ENCODE measurements at regions not wholly inside any gene's neighbourhood (a gene's known extent, or its start where the extent isn't known, plus 50 kb on each side); places are given as distances from the start of the nearest gene placed in this dataset.

- H3K4me3 ChIP-seq (ENCODE audit: low read length), result no peak overlapping the region
- TF ChIP-seq CTCF (conservative IDR thresholded peaks at IDR 0.05; ENCODE audit: low read length), result no peak
- DNase-seq (ENCODE audit: low read depth), result no peak
Observed at GRCh38 chr11:106178361-106178760, 100.9 kb downstream of the AASDHPPT start.

- no peak for DNase-seq (ENCODE audit: low read depth)
Observed at GRCh38 chr11:106179048-106179447, 101.6 kb downstream of the AASDHPPT start.

GRCh38 chr11:106186630-106187029 is 109.2 kb downstream of the AASDHPPT start:
- DNase-seq (ENCODE audit: low read depth), result no peak
- no peak for TF ChIP-seq CTCF (conservative IDR thresholded peaks at IDR 0.05; ENCODE audit: low read length)
- H3K4me3 ChIP-seq (ENCODE audit: low read length), result no peak overlapping the region

More at GRCh38 chr11:106179048-106179447, 101.6 kb downstream of the AASDHPPT start:
- no peak overlapping the region for H3K4me3 ChIP-seq (ENCODE audit: low read length)
- no peak for TF ChIP-seq CTCF (conservative IDR thresholded peaks at IDR 0.05; ENCODE audit: low read length)

GRCh38 chr11:106187860-106188456 is 110.5 kb downstream of the AASDHPPT start:
- no peak for TF ChIP-seq CTCF (conservative IDR thresholded peaks at IDR 0.05; ENCODE audit: low read length)
- no peak for DNase-seq (ENCODE audit: low read depth)
- no peak overlapping the region for H3K4me3 ChIP-seq (ENCODE audit: low read length)

GRCh38 chr11:106193956-106194355 is 116.5 kb downstream of the AASDHPPT start:
- H3K4me3 ChIP-seq (ENCODE audit: low read length), result no peak overlapping the region
- TF ChIP-seq CTCF (conservative IDR thresholded peaks at IDR 0.05; ENCODE audit: low read length), result no peak
- no peak for DNase-seq (ENCODE audit: low read depth)

GRCh38 chr11:106197438-106197837 is 120.0 kb downstream of the AASDHPPT start:
- DNase-seq (ENCODE audit: low read depth), result no peak
- no peak for TF ChIP-seq CTCF (conservative IDR thresholded peaks at IDR 0.05; ENCODE audit: low read length)
- H3K4me3 ChIP-seq (ENCODE audit: low read length), result no peak overlapping the region

- no peak overlapping the region for H3K4me3 ChIP-seq (ENCODE audit: low read length)
- DNase-seq (ENCODE audit: low read depth), result no peak
- no peak for TF ChIP-seq CTCF (conservative IDR thresholded peaks at IDR 0.05; ENCODE audit: low read length)
Observed at GRCh38 chr11:106202935-106203620, 125.6 kb downstream of the AASDHPPT start.

Data from AG10803 (cell line).